ENCODE measurements at regions not wholly inside any gene's neighbourhood (a gene's known extent, or its start where the extent isn't known, plus 50 kb on each side); places are given as distances from the start of the nearest gene placed in this dataset.
"Not testable (repeated sequence)": the region's sequence is repeated elsewhere in the genome, so short reads cannot be mapped to it uniquely, and the experiment has no call there.

DNA sequence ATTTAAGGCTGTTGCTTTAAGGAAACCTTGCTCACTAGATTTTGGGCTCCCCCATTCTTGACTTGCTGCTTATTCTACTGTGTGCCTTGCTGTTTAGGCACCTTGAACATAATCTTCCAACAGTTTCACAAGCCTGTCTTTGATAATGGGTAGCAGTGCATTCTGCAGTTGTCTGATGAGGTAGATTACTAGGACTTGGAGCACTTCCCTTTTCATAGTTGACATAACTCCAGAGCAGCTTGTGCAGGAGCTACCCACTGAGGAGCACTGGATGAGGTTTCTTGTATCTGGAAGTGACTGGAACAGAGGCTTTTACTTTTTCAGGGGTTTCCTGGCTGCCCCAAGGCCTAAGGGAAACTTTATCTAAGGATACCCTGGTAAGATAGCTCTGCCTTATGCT, 73.0 kb upstream of the AGTPBP1 start:
- TF ChIP-seq, protein P1, sequence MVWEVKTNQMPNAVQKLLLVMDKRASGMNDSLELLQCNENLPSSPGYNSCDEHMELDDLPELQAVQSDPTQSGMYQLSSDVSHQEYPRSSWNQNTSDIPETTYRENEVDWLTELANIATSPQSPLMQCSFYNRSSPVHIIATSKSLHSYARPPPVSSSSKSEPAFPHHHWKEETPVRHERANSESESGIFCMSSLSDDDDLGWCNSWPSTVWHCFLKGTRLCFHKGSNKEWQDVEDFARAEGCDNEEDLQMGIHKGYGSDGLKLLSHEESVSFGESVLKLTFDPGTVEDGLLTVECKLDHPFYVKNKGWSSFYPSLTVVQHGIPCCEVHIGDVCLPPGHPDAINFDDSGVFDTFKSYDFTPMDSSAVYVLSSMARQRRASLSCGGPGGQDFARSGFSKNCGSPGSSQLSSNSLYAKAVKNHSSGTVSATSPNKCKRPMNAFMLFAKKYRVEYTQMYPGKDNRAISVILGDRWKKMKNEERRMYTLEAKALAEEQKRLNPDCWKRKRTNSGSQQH (CRISPR knock-in tag; IDR thresholded peaks at IDR 0.05; ENCODE audit: low read depth), result not testable (repeated sequence)
- TF ChIP-seq, protein P2, sequence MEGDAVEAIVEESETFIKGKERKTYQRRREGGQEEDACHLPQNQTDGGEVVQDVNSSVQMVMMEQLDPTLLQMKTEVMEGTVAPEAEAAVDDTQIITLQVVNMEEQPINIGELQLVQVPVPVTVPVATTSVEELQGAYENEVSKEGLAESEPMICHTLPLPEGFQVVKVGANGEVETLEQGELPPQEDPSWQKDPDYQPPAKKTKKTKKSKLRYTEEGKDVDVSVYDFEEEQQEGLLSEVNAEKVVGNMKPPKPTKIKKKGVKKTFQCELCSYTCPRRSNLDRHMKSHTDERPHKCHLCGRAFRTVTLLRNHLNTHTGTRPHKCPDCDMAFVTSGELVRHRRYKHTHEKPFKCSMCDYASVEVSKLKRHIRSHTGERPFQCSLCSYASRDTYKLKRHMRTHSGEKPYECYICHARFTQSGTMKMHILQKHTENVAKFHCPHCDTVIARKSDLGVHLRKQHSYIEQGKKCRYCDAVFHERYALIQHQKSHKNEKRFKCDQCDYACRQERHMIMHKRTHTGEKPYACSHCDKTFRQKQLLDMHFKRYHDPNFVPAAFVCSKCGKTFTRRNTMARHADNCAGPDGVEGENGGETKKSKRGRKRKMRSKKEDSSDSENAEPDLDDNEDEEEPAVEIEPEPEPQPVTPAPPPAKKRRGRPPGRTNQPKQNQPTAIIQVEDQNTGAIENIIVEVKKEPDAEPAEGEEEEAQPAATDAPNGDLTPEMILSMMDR (CRISPR knock-in tag; IDR thresholded peaks at IDR 0.05), result not testable (repeated sequence)
- not testable (repeated sequence) for TF ChIP-seq BRCA1 (CRISPR knock-in tag; IDR thresholded peaks at IDR 0.05); ZSCAN25 (CRISPR knock-in tag; IDR thresholded peaks at IDR 0.05); PHB2 (IDR thresholded peaks at IDR 0.05; ENCODE audit: partially characterized antibody); SMC3 (IDR thresholded peaks at IDR 0.05; ENCODE audit: low read length)
